ENCODE measurements at regions not wholly inside any gene's neighbourhood (a gene's known extent, or its start where the extent isn't known, plus 50 kb on each side); places are given as distances from the start of the nearest gene placed in this dataset.
"Not testable (repeated sequence)": the region's sequence is repeated elsewhere in the genome, so short reads cannot be mapped to it uniquely, and the experiment has no call there.

DNA sequence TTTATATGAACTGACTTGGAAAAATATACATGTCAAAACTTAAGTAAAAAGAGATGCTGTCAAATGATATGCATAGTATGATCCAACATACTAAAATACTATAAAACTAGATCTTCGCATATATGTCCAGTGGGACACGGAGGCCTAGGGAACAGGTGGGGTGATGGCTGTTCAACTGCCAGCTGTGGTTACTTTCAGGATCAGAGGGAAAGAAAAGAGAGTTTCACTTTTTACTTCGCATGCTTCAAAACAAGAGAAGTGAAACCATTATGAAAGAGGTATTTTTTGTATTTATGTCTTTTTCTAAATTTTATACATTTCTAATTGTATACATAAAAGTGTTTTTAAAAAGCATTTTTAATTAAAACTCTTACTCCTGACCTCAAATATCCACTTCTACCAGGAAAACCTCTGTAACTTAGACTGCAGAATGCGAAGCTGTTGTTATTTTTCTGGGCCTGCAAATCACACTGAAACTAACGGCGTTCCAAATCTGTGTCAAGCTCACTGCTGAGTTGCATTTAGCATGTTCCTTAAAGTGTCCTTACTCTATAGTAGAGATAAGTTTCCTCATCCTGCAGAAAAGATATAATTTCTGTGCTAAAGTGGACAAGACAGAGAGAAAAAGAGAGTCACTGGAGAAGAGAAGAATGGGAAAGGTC is 97.8 kb upstream of the SLC35G4 start:
- no peak for DNase-seq (ENCODE audit: low read depth)

GRCh38 chr18:11506856-11507255 is 102.5 kb upstream of the SLC35G4 start:
- DNase-seq (ENCODE audit: low read depth), result no peak

GRCh38 chr18:11505993-11506392 is 103.4 kb upstream of the SLC35G4 start:
- no peak for DNase-seq (ENCODE audit: low read depth)

DNA sequence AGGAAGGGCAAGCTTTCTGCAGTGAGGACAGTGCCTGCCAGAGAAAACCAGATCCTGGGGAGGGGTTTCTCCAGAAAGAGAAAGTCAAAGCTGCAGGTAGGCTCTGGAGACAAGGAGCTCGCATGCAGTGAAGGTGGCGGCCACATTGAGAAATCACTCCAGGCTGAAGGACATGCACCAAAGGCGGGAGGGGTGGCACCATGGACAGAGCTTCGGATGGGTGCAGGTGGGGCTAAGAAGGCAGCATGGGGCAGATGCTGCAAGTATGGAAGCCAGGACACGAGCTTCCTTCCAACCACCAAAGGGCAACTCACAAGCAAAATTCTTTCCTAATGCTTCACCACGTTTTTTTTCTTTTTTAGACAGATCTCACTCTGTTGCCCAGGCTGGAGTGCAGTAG is 104.4 kb upstream of the SLC35G4 start:
- no peak for DNase-seq (ENCODE audit: low read depth)

DNA sequence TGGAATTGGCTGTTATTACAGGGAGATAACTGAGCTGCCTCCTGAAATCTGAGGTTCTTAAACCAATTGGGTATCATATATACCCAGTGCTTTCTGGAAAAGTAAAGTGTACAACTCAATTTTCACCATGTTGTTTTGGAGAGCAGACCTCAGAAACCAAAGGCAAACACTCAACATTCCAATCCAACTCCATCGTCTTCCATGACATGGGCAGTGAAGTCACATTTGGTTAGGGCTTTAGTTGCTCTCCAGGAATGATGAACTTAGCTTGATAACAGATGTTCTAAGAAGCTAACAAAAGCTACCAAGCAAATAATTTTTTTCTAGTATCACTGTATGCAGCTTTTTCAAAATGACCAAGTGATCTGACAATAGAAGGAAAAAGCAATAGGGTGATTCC is 107.0 kb upstream of the SLC35G4 start:
- no peak for DNase-seq (ENCODE audit: low read depth)

GRCh38 chr18:11501352-11501751 is 108.0 kb upstream of the SLC35G4 start:
- no peak for DNase-seq (ENCODE audit: low read depth)

GRCh38 chr18:11500153-11501122 is 109.0 kb upstream of the SLC35G4 start:
- DNase-seq (ENCODE audit: low read depth), result no peak

- DNase-seq (ENCODE audit: low read depth), result no peak
These were observed 110.6 kb upstream of the SLC35G4 start for GRCh38 chr18:11498821-11499220.

DNA sequence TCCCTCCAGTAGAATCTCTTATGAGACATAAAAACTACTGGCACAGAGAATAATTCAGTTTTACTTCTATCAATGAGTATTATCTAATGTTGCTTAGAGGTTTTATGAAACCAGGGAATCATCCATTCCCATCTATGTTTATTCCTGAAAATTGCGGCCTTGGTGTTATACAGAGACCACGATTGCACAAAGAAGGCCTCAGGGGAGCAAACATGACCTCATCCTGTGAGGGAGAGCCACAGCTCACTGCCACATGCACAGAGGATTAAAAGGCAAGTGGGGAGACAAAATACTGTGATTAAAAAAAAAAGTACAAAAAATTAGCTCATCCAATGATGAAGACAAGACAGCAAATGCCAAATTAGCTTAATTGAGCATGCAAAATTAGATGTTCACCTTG is 111.8 kb upstream of the SLC35G4 start:
- DNase-seq (ENCODE audit: low read depth), result no peak

- DNase-seq (ENCODE audit: low read depth), result no peak
These were observed 112.7 kb upstream of the SLC35G4 start for GRCh38 chr18:11496526-11497172.

DNA sequence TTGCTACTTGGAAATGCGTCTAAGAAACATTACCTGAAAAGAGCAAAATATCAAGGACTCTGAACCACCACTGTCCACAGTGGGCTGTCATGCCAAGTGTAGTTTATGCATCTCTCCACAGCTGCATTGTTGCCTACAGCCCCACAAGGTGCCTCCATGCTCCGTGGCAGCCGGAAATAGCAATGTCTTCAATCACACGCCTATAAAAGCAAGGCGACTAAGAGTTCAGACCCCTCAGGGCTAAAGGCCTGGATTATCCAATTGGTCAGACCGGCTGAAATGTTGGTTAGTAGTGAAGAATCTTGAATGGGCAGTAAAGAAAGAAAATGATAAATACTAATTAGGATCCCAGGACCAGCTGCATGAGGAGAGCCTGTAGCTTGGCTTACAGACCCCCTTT is 114.0 kb upstream of the SLC35G4 start:
- DNase-seq (ENCODE audit: low read depth), result no peak

GRCh38 chr18:11494107-11494506 is 115.3 kb upstream of the SLC35G4 start:
- no peak for DNase-seq (ENCODE audit: low read depth)

GRCh38 chr18:11489266-11489899 is 120.0 kb upstream of the SLC35G4 start:
- no peak for DNase-seq (ENCODE audit: low read depth)

GRCh38 chr18:11488175-11488574 is 121.2 kb upstream of the SLC35G4 start:
- no peak for DNase-seq (ENCODE audit: low read depth)

GRCh38 chr18:11487390-11487789 is 122.0 kb upstream of the SLC35G4 start:
- no peak for DNase-seq (ENCODE audit: low read depth)

DNA sequence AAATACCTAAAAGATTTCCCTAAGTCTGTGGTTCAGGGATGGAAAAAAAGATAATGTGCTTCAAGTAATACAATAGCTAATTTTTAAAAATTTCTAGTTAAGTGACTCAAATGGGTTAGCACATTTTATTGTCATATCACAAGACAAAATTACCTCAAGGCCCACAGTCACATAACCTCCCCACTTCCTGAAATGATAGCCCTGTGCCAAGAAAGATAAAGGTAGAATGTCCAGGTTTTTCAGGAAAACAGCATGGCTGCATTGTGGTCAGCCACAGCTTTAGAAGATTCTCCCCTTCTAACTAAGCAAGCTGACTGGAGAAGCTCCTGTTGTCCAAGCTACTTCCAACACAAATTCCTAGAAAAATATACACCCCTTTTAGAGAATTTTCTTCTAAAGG is 127.1 kb upstream of the SLC35G4 start:
- DNase-seq (ENCODE audit: low read depth), result no peak

- no peak for DNase-seq (ENCODE audit: low read depth)
These were observed 128.7 kb upstream of the SLC35G4 start for GRCh38 chr18:11480692-11481091.

DNA sequence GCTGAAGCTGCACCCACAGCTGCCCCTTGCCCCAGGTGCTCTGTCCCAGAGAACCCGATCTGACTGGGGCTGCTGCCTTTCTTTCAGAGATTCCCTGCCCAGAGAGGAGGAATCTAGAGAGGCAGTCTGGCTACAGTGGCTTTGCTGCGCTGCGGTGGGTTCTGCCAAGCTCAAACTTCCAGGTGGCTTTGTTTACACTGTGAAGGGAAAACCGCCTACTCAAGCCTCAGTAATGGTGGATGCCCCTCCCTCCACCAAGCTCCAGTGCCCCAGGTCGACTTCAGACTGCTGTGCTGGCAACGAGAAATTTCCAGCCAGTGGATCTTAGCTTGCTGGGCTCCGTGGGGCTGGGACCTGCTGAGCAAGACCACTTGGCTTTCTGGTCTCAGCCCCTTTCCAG is 130.4 kb upstream of the SLC35G4 start:
- not testable (repeated sequence) for DNase-seq (ENCODE audit: low read depth)

DNA sequence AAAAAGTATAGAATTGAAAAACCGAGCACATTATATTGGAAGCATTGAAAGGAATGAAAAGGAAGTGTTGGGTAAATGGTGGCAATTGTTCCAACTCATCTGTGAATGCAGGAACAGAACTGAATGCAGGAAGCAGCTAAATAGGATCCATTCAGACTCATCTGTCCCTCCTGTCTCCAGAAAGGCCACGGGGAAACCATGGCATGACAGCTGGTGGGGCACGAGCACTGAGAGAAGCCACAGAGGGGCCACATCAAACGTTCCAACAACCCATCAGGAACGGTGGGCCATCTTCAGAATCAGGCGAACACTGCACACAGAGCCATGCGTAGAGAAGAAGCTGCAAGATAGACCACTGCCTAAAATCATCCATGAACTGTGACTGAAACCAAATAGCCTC is 138.5 kb upstream of the SLC35G4 start:
- DNase-seq (ENCODE audit: low read depth), result no peak

GRCh38 chr18:11468617-11469016 is 140.8 kb upstream of the SLC35G4 start:
- DNase-seq (ENCODE audit: low read depth), result no peak

DNA sequence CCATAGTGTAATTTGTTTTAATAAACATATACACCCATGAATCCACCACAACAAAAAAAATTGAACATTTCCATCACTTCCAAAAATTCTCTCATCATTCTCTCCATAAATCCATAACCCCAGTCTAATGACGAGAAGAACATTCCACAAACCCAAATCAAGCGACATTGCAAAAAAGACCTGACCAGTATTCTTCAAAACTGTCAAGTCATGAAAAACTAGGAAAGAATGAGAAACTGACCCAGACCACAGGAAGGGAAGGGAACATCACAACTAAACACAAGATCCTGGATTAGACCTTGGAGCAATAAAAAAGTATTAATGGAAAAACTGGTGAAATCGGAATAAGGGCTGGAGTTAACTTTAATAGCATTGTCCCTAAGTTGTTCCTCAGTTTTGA is 141.3 kb upstream of the SLC35G4 start:
- no peak for DNase-seq (ENCODE audit: low read depth)

DNA sequence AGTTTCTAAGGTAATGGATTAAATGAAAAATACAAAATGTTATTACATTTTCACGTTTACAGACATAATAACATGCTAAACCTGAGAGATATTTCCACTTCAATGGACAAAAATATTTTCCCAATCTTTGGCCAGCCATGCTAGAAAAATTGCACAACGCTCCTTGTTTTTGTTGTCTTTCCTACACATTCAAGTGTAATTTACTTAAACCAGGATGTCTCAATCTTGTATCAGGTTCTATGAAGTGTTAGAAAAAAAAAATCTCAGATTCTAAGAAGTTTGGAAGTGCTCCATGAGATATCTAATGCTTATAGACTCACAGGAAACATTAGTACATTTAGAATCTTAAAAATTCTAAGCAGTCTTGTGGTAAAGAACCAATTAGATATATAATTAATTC is 141.8 kb upstream of the SLC35G4 start:
- DNase-seq (ENCODE audit: low read depth), result no peak
